HUES64 (cell line): ENCODE measurements at regions not wholly inside any gene's neighbourhood (a gene's known extent, or its start where the extent isn't known, plus 50 kb on each side); places are given as distances from the start of the nearest gene placed in this dataset.
"Not testable (repeated sequence)": the region's sequence is repeated elsewhere in the genome, so short reads cannot be mapped to it uniquely, and the experiment has no call there.

ENCODE experiments used
- H3K27ac ChIP-seq: 2 replicates; pipeline ENCODE4 v1.7.0; 2013; ENCODE audit warnings: low read depth, low read length, inconsistent platforms
- H3K27me3 ChIP-seq: 2 replicates; pipeline ENCODE4 v1.6.1; 2013; ENCODE audit warnings: mild to moderate bottlenecking, low read length; ENCODE audit not compliant: insufficient read depth
- H3K36me3 ChIP-seq: 2 replicates; pipeline ENCODE4 v1.6.1; 2013; ENCODE audit warnings: mild to moderate bottlenecking, low read length; ENCODE audit not compliant: insufficient read depth
- H3K4me1 ChIP-seq: 2 replicates; pipeline ENCODE4 v1.6.1; 2013; ENCODE audit warnings: mild to moderate bottlenecking, low read length, moderate library complexity; ENCODE audit not compliant: insufficient read depth
- H3K4me3 ChIP-seq: 2 replicates; pipeline ENCODE4 v1.5.1; 2013; ENCODE audit warnings: mild to moderate bottlenecking, low read length, moderate library complexity
- H3K9ac ChIP-seq: 2 replicates; pipeline ENCODE4 v1.6.1; 2013; ENCODE audit warnings: mild to moderate bottlenecking, low read depth, low read length
- H3K9me3 ChIP-seq: 2 replicates; pipeline ENCODE4 v1.6.1; 2013; ENCODE audit warnings: low read depth, low read length; ENCODE audit not compliant: insufficient read depth
- WGBS: fragments of 150-250, 120-280 bp; methylation state at CpG from one replicate; pipeline ENCODE4 v1.1.7; 2013; ENCODE audit warnings: missing lambda C conversion rate; 5-methylcytosine and 5-hydroxymethylcytosine counted together

GRCh38 chr6:2582268-2582667 is 168.5 kb downstream of the MYLK4 start:
- no peaks in the 10 kb centered on the region for H3K36me3 ChIP-seq
- no peak overlapping the region for H3K9ac ChIP-seq
- no peak overlapping the region for H3K27ac ChIP-seq
- H3K27me3 ChIP-seq: no peaks in the 10 kb centered on the region
- peaks cover 11% of the 10 kb centered on the region for H3K4me1 ChIP-seq
- no peak overlapping the region for H3K4me3 ChIP-seq
- 90% methylated on average over 6 of the region's 6 CpGs for WGBS
- no peaks in the 10 kb centered on the region for H3K9me3 ChIP-seq

GRCh38 chr6:2581611-2582010 is 169.1 kb downstream of the MYLK4 start:
- H3K27me3 ChIP-seq: no peaks in the 10 kb centered on the region
- H3K27ac ChIP-seq: no peak overlapping the region
- 77% methylated on average over 2 of the region's 2 CpGs for WGBS
- H3K9me3 ChIP-seq: no peaks in the 10 kb centered on the region
- no peak overlapping the region for H3K9ac ChIP-seq
- no peak overlapping the region for H3K4me3 ChIP-seq
- H3K36me3 ChIP-seq: no peaks in the 10 kb centered on the region
- H3K4me1 ChIP-seq: peaks cover 11% of the 10 kb centered on the region

DNA sequence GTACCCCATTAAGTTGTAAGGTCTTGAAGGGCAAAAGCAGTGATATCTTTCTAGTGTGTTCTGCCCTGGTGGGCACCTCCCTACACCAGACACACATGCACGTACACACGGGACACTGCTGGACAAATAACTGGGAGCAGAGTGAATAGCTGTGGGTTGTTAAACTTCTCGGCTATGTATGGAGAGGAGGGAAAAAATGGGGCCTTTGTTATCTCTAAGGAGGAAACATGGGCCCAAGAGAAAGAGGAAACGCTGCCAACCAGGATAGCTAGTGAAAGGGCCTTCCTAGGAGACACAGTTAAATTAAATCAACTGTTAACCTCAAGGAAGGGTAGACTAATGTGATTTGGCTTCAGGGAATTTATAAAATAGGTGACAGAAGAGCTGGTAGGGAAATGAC is 169.7 kb downstream of the MYLK4 start:
- Histone ChIP-seq H3K36me3 (no peaks in the 10 kb centered on the region), H3K4me1 (peaks cover 11% of the 10 kb centered on the region), H3K27ac (no peak overlapping the region), H3K4me3 (no peak overlapping the region), H3K27me3 (no peaks in the 10 kb centered on the region), H3K9me3 (no peaks in the 10 kb centered on the region), H3K9ac (no peak overlapping the region)
- WGBS: 93% methylated on average over 4 of the region's 4 CpGs

- H3K9me3 ChIP-seq: peaks cover 3% of the 10 kb centered on the region; the same call in 1 of the 2 replicates
- no peak overlapping the region for H3K27ac ChIP-seq
- no peak overlapping the region for H3K4me3 ChIP-seq
- no peaks in the 10 kb centered on the region for H3K27me3 ChIP-seq
- H3K36me3 ChIP-seq: no peaks in the 10 kb centered on the region
- WGBS: 93% methylated on average over 14 of the region's 14 CpGs
- no peak overlapping the region for H3K9ac ChIP-seq
- peaks cover 11% of the 10 kb centered on the region for H3K4me1 ChIP-seq
These were observed 170.7 kb downstream of the MYLK4 start for GRCh38 chr6:2579804-2580570.

GRCh38 chr6:2579241-2579761 is 171.4 kb downstream of the MYLK4 start:
- no peaks in the 10 kb centered on the region for H3K27me3 ChIP-seq
- no peak overlapping the region for H3K27ac ChIP-seq
- 92% methylated on average over 16 of the region's 16 CpGs for WGBS

DNA sequence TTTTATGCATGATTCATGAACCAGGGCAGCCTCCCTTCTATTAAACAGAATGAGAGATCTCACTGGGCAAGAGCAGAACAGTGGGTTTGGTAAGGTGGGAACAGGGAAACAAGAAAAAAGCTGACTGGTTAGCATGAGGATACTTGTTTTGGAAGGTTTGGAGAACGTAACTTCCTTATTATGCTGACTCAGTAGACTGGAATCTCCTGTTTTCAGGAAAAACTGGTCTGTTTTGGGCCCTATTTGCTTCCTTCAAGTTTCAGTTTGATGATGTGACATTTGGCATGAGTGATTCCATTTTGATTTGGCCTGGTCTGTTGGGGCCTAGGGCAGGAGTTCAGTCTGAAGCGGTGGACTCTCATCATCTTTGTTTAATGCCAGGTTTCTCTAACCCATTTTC is 172.0 kb downstream of the MYLK4 start:
- no peak overlapping the region for H3K4me3 ChIP-seq
- H3K27ac ChIP-seq: no peak overlapping the region
- H3K4me1 ChIP-seq: peaks cover 11% of the 10 kb centered on the region
- H3K9me3 ChIP-seq: peaks cover 5% of the 10 kb centered on the region; the same call in 1 of the 2 replicates
- no peaks in the 10 kb centered on the region for H3K36me3 ChIP-seq
- no peaks in the 10 kb centered on the region for H3K27me3 ChIP-seq
- 93% methylated on average over 2 of the region's 2 CpGs for WGBS
- no peak overlapping the region for H3K9ac ChIP-seq

More at GRCh38 chr6:2579241-2579761, 171.4 kb downstream of the MYLK4 start:
- peaks cover 5% of the 10 kb centered on the region; the same call in 1 of the 2 replicates for H3K9me3 ChIP-seq
- H3K36me3 ChIP-seq: no peaks in the 10 kb centered on the region
- no peak overlapping the region for H3K9ac ChIP-seq
- peaks cover 11% of the 10 kb centered on the region for H3K4me1 ChIP-seq
- no peak overlapping the region for H3K4me3 ChIP-seq

DNA sequence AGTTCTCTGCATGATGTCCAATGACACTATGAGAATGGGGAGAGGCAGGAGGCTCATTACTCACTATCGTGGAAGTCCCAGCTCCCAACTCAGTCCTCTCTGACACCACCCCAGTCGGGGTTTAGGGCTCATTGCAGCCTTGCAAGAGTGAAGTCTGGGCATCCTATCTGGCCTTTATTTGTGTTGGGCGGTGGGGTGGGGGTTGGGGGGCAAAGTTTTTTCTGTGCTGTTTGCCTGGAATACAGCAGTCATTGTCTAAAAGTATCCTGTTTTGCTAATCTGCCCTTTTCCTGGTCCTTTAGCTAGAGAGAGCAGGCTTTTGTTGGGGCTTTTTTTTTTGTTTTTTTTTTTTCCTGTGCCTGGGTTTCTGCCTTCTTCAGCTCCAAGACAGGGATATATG is 174.2 kb downstream of the MYLK4 start:
- Histone ChIP-seq H3K9me3 (peaks cover 5% of the 10 kb centered on the region; the same call in 1 of the 2 replicates), H3K4me3 (no peak overlapping the region), H3K36me3 (no peaks in the 10 kb centered on the region), H3K27me3 (no peaks in the 10 kb centered on the region), H3K9ac (no peak overlapping the region), H3K27ac (no peak overlapping the region), H3K4me1 (peaks cover 3% of the 10 kb centered on the region)
- 89% methylated on average over 3 of the region's 3 CpGs for WGBS

DNA sequence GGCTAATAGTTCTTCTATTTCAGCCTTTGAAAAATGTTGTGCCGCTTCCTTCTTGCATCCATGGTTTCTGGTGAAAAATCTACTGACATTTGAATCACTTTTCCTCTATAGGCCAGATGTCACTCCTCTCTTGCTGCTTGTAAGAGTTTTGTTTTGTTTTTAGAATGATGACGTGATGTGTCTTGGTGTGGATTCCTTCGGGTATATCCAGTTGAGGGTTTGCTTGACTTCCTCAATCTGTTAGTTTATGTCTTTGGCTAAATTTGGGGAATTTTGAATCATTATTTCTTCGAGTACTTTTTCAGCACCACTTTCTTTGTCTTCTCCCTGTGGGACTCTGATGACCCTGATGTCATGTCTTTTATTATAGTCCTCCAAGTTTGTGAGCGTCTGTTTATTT is 175.5 kb downstream of the MYLK4 start:
- H3K9me3 ChIP-seq: peaks cover 5% of the 10 kb centered on the region; the same call in 1 of the 2 replicates
- no peaks in the 10 kb centered on the region for H3K36me3 ChIP-seq
- no peak overlapping the region for H3K9ac ChIP-seq
- H3K27me3 ChIP-seq: no peaks in the 10 kb centered on the region
- H3K27ac ChIP-seq: no peak overlapping the region
- no peak overlapping the region for H3K4me3 ChIP-seq
- H3K4me1 ChIP-seq: no peaks in the 10 kb centered on the region
- 93% methylated on average over 4 of the region's 5 CpGs for WGBS

GRCh38 chr6:2569420-2569819 is 181.3 kb downstream of the MYLK4 start:
- 100% methylated on average over 1 of the region's 1 CpG for WGBS
- H3K27me3 ChIP-seq, H3K27ac ChIP-seq, H3K4me1 ChIP-seq, H3K9me3 ChIP-seq, H3K36me3 ChIP-seq, H3K4me3 ChIP-seq, H3K9ac ChIP-seq: not testable (repeated sequence)

GRCh38 chr6:2566048-2566447 is 184.7 kb downstream of the MYLK4 start:
- Histone ChIP-seq H3K4me1 (no peaks in the 10 kb centered on the region), H3K27ac (no peak overlapping the region), H3K9ac (no peak overlapping the region), H3K4me3 (no peak overlapping the region), H3K36me3 (no peaks in the 10 kb centered on the region), H3K27me3 (no peaks in the 10 kb centered on the region), H3K9me3 (peaks cover 4% of the 10 kb centered on the region; the same call in 1 of the 2 replicates)
- 100% methylated on average over 1 of the region's 1 CpG for WGBS

GRCh38 chr6:2565499-2565898 is 185.2 kb downstream of the MYLK4 start:
- Histone ChIP-seq H3K9ac (no peak overlapping the region), H3K4me3 (no peak overlapping the region), H3K27me3 (no peaks in the 10 kb centered on the region), H3K27ac (no peak overlapping the region), H3K9me3 (peaks cover 4% of the 10 kb centered on the region; the same call in 1 of the 2 replicates), H3K36me3 (no peaks in the 10 kb centered on the region), H3K4me1 (no peaks in the 10 kb centered on the region; the same call in 1 of the 2 replicates)
- 67% methylated on average over 5 of the region's 5 CpGs for WGBS
